NCI-H82 (cell line): ENCODE measurements at regions not wholly inside any gene's neighbourhood (a gene's known extent, or its start where the extent isn't known, plus 50 kb on each side); places are given as distances from the start of the nearest gene placed in this dataset.

Experiments used
- DNase-seq: peaks from one replicate; lab custom pipeline; 2025; lab: John Stamatoyannopoulos, UW

DNA sequence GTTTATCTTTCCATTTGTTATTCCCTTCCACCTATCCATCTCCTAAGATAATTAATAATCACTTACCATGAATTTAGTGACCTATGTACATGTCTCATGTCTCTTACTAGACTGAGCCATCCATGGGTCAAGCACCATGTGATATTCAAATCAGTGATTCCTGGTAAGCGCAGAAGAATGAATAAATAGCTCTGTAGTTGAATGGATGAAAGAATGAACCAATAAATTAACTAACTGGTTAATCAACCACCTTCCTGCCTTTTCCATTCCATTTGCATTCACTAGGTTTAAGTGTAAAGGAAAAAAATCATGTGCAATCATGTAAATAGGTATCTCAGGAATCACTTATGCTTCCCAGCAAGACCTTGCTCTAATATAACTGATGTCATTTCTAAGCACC lies 779.5 kb downstream of the NTRK3 start:
- no peak for DNase-seq

DNA sequence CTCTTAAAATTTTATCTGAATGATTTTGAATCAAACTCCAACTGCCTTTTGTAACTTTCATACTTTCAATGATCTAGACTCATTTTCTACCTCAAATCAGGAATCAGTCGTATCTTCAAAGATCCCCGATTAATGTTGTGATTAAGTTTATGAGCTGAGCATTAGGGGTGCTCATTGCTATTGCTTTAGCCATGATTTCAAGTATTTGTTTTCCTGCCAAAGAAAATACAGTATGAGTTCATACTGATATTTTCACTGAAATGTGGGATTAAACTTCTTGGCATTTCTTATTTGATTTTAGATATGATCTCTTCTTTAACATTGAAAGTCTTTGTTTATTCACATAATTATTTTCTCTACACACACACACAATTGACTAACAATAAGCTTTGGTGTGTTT lies 785.6 kb downstream of the NTRK3 start:
- DNase-seq = no peak

DNA sequence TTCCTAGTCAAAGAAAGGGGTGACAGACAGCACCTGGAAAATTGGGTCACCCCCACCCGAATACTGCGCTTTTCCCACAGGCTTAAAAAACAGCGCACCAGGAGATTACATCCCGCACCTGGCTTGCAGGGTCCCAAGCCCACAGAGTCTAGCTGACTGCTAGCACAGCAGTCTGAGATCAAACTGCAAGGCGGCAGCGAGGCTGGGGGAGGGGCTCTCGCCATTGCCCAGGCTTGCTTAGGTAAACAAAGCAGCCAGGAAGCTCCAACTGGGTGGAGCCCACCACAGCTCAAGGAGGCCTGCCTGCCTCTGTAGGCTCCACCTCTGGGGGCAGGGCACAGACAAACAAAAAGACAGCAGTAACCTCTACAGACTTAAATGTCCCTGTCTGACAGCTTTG lies 792.6 kb downstream of the NTRK3 start:
- DNase-seq = peak; percentile 18

DNA sequence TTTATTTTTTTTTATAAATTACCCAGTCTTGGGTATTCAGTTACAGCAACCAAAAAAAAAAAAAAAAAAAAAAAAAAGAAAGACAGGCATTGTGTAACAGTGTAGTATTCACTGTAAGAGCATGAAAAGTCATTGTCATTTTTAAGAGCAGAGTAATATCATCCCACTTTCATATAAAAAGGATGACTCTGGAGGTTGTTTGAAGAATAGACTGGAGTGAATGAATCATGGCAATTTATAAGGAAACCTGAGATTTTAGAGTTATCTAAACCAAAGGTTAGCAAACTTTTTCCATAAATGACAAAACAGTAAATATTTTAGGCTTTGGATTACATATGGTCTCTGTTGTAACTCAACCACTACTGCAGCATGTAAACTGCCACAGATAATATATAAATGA lies 794.9 kb downstream of the NTRK3 start:
- DNase-seq = no peak

DNA sequence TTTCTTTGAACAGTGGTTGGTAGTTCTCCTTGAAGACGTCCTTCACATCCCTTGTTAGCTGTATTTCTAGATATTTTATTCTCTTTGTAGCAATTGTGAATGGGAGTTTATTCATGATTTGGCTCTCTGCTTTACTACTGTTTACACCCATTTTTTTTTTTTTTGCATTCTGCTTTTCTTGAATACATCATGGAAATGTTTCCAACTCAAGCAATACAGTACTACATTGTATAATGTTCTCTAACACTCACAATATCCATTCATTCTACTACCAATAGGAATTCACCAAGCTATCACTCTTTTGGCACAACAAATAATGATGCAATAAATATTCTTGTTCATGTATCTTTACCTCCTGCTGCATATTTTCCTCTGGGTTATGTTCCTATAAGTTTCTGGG lies 801.7 kb downstream of the NTRK3 start:
- DNase-seq = no peak

DNA sequence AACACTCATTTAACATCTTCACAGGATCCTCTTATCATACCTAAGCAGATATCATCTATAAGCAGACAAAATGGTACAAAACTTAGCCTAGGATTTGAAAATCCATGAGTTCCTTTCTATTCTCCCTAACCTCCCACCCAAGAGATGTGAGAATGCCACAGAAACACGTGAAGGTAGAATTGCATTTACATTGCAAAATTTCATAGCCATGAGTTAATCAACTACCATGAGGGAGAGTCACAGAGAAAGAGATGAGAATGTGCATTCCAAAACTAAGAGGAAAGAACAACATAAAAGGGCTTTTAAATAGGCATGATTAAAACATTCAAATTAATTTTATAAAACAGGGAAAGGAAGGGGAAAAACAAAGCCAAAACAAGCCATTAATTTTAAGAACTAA lies 806.2 kb downstream of the NTRK3 start:
- no peak for DNase-seq

DNA sequence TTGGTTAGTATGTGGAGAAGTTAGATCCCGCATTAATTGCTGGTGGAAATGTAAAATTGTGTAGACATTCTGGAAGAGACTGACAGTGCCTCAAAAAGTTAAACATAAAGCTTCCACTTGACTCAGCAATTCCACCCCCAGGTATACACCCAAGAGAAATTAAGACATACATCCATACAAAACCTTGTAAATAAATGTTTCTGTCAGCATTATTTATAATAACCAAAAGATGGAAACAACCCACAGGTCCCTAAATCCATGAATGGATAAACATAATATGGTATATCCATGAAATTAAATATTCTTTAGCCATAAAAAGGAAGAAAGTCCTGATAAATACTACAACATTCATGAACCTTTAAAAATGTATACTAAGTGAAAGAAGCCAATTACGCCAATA lies 817.4 kb downstream of the NTRK3 start:
- no peak for DNase-seq

DNA sequence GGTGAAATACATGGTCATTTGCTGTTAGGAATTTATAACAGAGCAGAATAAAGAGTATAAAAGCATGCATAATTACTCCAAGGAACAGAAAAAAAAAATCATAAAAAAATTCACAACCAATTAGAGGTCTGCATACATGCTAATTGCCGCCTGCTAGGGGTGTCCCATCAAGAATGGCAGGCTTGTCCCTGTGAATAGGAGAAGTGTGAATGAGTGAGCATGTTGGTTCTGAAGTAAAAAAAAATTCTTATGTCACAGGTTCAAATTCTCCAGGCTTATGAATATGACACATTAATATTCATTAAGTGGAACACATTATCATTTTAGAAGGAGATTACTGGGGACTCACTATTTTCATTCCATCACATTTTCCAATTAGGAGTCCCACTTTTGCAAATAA lies 822.7 kb downstream of the NTRK3 start:
- DNase-seq = no peak

DNA sequence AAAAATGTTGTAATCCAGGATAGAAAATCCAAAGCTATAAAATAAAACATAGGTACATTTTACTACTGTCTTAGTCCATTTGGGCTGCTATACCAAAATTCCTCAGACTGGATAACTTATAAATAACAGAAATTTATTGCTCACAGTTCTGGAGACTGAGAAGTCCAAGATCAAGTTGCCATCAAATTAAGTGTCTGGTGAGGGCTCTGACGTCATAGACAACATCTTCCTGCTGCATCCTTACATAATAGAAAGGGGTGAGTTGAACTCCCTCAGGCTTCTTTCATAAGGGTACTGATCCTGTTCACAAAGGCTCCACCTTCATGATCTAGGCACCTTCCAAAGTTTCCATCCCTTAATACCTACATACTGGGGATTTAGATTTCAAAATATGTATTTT lies 826.8 kb downstream of the NTRK3 start:
- peak; percentile 9 for DNase-seq

DNA sequence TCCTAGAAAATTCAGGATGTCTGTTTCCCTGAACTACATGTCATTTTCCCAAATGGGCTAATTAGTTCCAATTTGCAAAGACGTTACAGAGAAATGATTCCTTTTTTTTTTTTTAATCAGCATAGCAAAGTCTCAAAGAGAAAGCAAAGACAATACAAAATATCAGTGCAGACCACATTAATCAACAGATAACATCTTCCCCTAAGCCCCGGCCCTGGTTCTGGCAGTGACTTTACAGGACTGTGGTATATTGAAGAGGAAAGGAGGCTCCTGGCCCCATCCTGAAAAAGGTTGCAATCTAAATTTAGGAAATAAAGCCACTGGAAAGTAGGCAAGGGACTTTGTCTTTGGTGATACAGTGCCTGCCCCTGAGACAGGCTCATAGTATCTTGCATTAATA lies 836.5 kb downstream of the NTRK3 start:
- peak; percentile 44 for DNase-seq

DNA sequence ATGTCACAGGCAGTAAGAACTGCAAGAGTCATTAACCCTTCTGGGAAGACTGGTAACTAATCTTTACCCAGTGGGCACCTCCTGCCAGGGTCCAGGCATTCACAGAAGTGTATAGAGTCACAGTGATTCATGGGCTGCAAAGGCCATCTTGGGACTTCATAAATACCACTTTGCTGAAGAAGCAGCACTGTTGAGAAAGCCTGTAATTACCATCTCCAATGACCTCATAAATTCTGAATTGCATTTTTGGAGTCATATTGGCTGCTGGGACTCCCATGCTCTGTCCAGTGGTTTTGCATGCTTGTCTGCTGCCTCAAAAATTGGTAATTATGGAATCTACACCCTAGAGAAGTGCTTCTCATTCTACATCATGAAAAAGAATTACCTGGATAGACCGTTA lies 837.2 kb downstream of the NTRK3 start:
- DNase-seq = no peak

DNA sequence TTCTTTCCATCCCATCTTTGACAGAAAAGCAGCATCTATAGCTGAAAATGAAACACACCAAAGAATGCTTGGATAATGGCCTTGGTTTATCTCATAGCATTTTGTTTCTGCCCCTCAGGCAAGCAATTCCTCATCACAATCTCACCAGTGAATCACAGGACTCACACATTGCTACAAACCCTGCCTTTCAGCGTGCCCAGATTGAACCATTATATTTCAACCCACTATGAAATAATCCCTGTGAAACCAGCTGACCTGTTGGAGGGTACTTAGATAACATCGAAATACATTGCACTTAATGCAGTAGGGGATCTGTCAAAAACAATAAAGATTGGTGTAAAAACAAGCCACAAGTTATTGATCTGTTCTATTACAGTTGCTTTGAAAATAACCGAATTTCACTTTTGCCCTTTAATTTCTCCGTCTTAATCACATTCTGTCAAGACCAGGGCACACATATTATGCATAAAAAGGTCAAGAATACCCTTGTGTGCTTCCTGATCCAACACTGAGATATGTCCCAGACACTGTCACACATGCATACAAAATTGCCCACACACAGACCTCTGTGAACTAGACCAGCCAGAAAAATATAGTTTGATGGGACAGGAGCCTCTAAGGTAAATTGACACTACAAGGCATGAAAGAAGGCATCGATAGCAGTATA lies 839.8 kb downstream of the NTRK3 start:
- no peak for DNase-seq

DNA sequence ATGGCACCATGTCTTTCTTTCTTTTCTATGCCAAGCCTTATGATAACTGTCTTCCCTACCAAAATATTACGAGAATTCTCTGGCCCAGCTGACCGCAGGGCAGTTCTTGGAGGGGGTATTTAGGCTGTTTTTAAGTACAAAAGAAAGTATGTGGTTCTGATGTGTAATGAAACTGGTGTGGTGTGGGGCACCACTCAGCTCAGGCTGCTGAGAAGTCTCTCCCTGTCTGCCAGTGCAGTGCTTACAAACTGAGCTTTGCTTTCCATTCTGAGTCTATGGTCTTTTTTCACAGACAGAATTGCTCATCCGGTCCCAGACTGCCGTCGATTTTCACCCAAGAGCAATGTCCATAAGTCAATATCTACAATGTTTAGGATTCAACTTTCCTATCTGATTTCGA lies 847.6 kb downstream of the NTRK3 start:
- DNase-seq = no peak

DNA sequence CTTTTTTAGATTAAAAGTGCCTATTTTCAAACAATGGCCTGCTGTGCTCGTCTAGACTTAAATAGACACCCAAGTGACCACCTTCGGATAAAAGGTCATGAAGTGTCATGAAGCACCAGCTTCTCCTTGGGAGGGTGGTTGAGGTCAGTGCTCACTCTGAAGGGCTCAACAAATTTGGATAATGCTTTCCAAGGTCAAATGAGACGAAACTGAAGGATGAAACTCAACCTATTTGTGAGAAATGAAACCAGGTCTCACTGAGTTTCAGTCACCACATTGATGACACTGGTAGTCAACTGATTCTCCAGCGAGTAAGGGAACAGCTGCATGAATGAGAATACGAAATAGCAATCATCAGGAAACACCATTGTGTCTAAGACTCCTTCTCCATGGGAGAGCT lies 852.6 kb downstream of the NTRK3 start:
- DNase-seq = no peak

DNA sequence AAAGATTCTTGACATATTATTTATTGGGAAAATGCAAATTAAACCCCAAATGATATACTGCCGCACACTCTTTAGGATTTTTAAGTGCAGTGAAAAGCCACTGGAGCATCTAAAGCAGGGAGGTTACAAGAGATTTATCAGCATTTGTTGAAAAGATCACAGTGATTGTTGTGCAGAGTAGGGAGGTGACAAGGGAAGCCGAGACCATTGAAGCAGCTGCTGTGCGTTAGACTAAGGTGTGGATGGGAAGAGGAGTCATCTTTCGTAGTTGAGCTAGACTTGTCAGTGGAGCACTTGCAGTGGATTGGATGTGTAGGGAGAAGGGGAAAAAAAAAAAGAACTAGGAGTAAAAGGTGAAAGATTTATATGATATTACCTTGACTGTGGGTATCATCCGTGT lies 854.6 kb downstream of the NTRK3 start:
- no peak for DNase-seq

DNA sequence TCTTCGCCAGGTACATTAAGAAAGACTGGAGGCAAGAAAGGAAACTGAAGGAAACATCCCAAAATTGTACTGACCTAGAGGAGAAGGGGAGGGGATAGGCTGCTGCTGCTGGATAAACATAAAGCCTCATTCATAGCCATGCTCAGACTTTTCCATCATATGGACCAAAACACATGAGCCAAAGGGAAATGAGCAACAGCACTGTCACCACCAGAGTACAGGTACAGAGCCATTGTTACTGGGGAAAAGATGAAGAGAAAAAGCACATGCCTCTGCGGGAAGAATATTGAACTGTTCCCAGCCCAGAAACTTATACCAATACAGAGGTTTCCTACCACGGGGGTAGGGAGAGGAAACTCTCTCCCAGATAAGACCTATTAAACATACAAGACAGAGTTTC lies 861.9 kb downstream of the NTRK3 start:
- no peak for DNase-seq

DNA sequence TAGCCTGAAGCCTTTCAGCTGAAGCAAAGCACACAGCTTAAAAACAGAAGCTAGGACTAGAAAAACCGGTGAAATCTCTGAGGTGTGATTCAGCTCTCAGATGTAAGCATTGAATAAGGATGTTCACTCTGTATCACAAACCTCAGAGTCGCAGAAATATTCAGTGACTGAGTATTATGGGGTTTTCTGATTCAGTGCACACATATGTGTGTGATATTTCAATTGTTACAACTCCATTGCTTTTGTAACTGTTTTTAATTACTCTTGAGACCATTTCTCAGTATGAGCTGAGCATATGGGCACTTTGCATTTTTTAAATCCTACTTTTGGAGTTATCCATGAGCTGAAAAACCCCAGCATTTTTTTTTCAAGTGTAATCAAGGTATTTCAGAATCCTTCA lies 868.8 kb downstream of the NTRK3 start:
- no peak for DNase-seq

DNA sequence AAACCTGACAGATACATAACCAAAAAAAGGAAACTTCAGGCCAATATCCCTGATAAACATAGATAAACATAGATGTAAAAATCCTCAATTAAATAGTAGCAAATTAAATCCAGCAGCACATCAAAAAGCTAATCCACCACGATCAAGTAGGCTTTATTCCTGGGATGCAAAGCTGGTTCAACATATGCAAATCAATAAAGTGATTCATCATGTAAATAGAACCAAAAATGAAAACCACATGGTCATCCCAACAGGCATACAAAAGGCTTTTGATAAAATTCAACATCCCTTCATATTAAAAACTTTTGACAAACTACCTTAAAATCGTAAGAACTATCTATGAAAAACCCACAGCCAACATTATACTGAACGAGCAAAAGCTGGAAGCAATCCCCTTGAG lies 882.2 kb downstream of the NTRK3 start:
- DNase-seq = no peak

DNA sequence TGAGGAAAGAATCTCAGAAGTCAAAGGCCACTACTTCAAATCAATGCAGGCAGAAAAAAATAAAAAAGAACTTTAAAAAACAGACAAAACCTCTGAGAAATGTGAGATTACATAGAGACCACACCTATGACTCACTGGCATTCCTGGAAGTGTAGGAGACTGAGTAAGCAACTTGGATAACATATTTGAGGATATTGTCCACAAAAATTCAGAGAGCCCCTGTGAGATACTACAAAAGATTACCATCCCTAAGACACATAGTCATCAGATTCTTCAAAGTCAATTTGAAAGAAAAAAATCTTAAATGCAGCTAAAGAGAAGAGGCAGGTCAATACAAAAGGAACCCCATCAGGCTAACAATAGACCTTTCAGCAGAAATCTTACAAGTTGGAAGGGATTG lies 887.3 kb downstream of the NTRK3 start:
- no peak for DNase-seq

DNA sequence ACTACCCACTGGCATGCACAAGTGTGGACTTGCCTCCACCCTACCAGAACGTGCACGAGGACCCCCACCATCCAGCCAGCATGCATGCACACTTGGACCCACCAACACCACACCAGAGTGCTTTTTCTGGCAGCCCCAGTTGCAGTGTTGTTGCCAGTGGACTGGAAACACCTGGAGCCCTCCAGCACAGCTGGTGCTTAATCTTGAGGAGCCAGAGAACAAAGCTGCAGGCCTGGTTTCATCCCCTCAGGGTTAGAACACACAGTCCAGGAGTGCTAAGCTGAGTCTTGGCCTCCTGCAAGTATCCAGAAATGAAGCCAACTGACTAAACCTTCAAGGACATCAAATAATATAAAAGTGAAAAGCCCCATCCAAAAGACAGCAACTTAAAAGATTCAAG lies 888.0 kb downstream of the NTRK3 start:
- no peak for DNase-seq

DNA sequence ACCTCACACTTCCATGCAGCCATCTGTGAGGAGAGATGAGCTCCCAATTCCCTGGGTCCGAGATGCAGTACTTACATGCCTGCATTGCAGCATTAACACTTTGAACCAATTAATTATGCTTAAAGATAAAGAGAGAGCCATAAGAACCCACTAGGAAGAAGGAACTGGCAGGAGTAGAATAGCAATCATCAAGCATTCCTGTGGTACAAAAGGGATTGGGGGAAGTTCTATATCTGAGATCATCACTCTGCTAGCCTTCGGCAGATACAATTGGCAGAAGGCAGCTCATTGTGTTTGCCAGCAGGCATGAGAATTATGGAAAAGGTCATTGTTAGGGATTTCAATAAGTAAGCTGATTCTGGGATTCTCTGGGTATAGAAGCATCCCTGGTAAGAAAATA lies 891.4 kb downstream of the NTRK3 start:
- peak; percentile 37 for DNase-seq

DNA sequence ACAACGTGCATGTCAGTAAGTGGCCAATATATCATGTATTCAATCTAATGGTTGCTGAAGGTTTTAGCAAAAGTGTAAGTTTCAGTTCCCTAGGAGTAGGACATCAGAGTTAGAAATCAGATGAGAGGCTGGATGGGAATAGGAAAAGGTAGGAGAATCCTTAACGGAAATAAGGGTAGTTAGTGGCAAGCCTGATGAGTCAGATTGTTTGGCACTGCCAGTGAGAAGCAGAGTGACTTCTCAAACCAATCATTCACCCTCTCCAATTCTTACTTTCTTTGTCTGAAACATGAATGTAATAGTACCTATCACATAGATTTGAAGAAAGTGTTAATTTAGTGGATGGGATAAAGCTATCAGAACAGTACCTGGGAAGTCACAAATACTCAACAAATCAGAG lies 894.0 kb downstream of the NTRK3 start:
- DNase-seq = no peak

DNA sequence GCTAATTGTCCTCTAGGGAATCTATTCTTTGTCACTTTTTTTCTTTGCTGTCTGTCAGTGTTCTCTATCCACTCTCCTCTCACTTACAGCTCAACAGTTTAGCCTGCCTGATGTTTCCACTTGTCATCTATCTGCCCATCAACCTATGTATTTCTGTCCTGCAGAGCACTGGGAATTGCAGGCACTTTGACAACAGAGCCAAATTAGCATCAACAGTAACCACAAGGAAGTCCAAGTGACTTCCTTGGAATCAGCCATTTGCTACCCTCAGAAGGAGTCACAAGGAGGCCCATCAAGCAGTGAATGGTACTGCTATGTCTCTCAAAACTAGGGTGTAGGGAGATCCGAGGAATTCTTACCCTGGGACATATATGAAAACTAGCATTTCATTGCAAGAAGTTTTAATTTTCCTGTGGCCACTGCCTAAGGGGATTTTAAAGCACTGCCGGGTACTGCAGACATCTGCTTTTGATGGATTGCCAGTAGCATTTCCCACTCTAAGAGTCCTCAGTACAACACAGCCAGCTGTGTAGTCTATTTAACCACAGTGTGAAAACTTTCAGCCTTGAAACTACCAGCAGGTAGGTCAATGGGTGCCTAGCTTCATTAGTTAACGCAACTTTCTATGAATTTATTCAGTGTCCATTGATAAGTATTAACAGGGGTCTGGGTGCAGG lies 898.8 kb downstream of the NTRK3 start:
- peak; percentile 37 for DNase-seq

DNA sequence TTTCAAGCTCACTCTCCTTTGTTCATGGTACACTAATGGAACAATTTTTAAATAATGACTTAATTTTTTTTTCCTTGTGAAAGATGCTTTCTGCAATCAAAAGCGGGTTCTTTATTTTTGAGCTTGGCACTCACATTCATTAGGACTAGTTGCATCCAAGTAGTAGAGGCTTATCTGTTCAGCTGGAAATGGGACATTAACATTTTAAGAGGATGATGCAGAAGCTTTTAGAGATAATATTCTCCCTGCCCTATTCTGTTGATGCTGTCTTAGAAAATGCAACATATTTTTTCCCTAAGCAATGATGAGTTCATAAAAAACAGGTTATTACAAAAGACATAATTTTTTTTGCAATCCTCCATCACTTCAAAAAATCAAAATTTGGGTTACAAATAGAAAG lies 900.6 kb downstream of the NTRK3 start:
- DNase-seq = no peak
